HepG2 (cell line): ENCODE measurements at regions not wholly inside any gene's neighbourhood (a gene's known extent, or its start where the extent isn't known, plus 50 kb on each side); places are given as distances from the start of the nearest gene placed in this dataset.
A peak's percentile ranks its signal among the peaks of the same experiment; 100 is the strongest.
"Not testable (repeated sequence)": the region's sequence is repeated elsewhere in the genome, so short reads cannot be mapped to it uniquely, and the experiment has no call there.

ENCODE experiments used
- ATAC-seq: fragments of 200-7000 bp; cut with Tn5 transposase; 3 replicates; pipeline ENCODE4 v1.9.1; 2020; ENCODE audit warnings: mild to moderate bottlenecking, moderate library complexity
- BruUV-seq: library from RNA; stranded (reverse); fragments of 400-500 nt; replicated peaks from 2 replicates; lab custom pipeline; 2021; lab: Mats Ljungman, UMichigan
- CTCF ChIA-PET: fragments of 300-600 bp; formaldehyde crosslinking; extraction: SDS; loops from one replicate; lab custom pipeline; 2021; ENCODE audit warnings: low total read pairs, inconsistent platforms, low intra/inter-chr PET ratio; lab: Yijun Ruan, JAX
- POLR2A ChIA-PET: fragments of 350-600 bp; sonication (Branson Sonifier 250); formaldehyde crosslinking; loops from one replicate; lab custom pipeline; 2020; ENCODE audit warnings: antibody characterized with exemption, inconsistent platforms; lab: Yijun Ruan, JAX
- DNase-seq: peaks from one replicate; pipeline ENCODE4 v3.0.0-alpha.2; 2015; ENCODE audit warnings: low spot score
- FAIRE-seq: peaks from 3 replicates; lab custom pipeline; 2011; peaks lifted over from hg19 to GRCh38; lab: Jason Lieb, UNC
- H2AFZ ChIP-seq: one replicate; pipeline ENCODE4 v1.6.1; 2011; ENCODE audit warnings: low read length, inconsistent platforms
- H3K27ac ChIP-seq: fragments of 300-600 bp; 3 replicates; pipeline ENCODE4 v1.8.0; 2011; ENCODE audit warnings: mixed run types, mild to moderate bottlenecking, mixed read lengths, low read length, inconsistent platforms; ENCODE audit not compliant: insufficient read depth; ENCODE audit errors: extremely low read length
- H3K27me3 ChIP-seq, 2 experiments: fragments of 200-600 bp in 1 of 2; 2 replicates in 1 of 2; 3 replicates in 1 of 2; pipeline versions ENCODE4 v1.6.0 to v1.8.0; 2011; ENCODE audit warnings: low read length in 2 of 2, mild to moderate bottlenecking in 2 of 2, moderate library complexity in 2 of 2, inconsistent platforms in 1 of 2; ENCODE audit not compliant: insufficient read depth in 2 of 2, control insufficient read depth in 1 of 2
- H3K36me3 ChIP-seq, 2 experiments: fragments of 200-600 bp in 1 of 2; replicated peaks in 1 of 2; 2 replicates in 1 of 2; 3 replicates in 1 of 2; pipeline versions ENCODE4 v1.5.1 to v1.8.0; 2011; ENCODE audit warnings: low read length in 2 of 2, inconsistent platforms in 1 of 2; ENCODE audit not compliant: insufficient read depth in 2 of 2, control insufficient read depth in 1 of 2
- H3K4me1 ChIP-seq: 2 replicates; pipeline ENCODE4 v1.5.1; 2012; ENCODE audit warnings: low read length, inconsistent platforms; ENCODE audit not compliant: insufficient read depth
- H3K4me2 ChIP-seq: 2 replicates; pipeline ENCODE4 v1.6.0; 2011; ENCODE audit warnings: low read depth, low read length, inconsistent platforms
- H3K4me3 ChIP-seq, 3 experiments: fragments of 200-600 bp in 1 of 3; sonication (generic), shearing (Covaris generic) in 1 of 3; replicated peaks in 1 of 3; 2 replicates each; pipeline ENCODE4 v1.5.1; 2011 to 2016; ENCODE audit warnings: low read length in 3 of 3, inconsistent platforms in 2 of 3, low read depth in 2 of 3, mild to moderate bottlenecking in 2 of 3, control low read depth in 1 of 3, mixed read lengths in 1 of 3; ENCODE audit not compliant: insufficient read depth in 1 of 3
- H3K79me2 ChIP-seq: one replicate; pipeline ENCODE4 v1.6.1; 2011; ENCODE audit warnings: low read length, inconsistent platforms; ENCODE audit not compliant: insufficient read depth
- H3K9ac ChIP-seq: 2 replicates; pipeline ENCODE4 v1.6.0; 2011; ENCODE audit warnings: mild to moderate bottlenecking, low read depth, low read length, inconsistent platforms; ENCODE audit not compliant: insufficient read depth
- H3K9me3 ChIP-seq: 2 replicates; pipeline ENCODE4 v1.5.1; 2012; ENCODE audit warnings: mild to moderate bottlenecking, low read length
- H4K20me1 ChIP-seq: 2 replicates; pipeline ENCODE4 v1.6.0; 2011; ENCODE audit warnings: inconsistent platforms, mild to moderate bottlenecking, low read length, moderate library complexity; ENCODE audit not compliant: insufficient read depth
- ATF7 ChIP-seq, 2 experiments: fragments of 450-650 bp in 1 of 2; sonication (generic) in 1 of 2; formaldehyde crosslinking in 1 of 2; IDR thresholded peaks; 2 replicates each; pipeline versions ENCODE4 v1.4.0 to v1.6.1; 2016 to 2020; ENCODE audit warnings: antibody characterized with exemption in 1 of 2, mild to moderate bottlenecking in 1 of 2, missing genetic modification reagents in 1 of 2
- CREM ChIP-seq, 2 experiments: sonication (generic) in 1 of 2; formaldehyde crosslinking in 1 of 2; IDR thresholded peaks; 2 replicates each; pipeline versions ENCODE4 v1.4.0 to v1.6.1; 2016 to 2020; ENCODE audit warnings: antibody characterized with exemption in 1 of 2, mild to moderate bottlenecking in 1 of 2, missing genetic modification reagents in 1 of 2
- RFX1 ChIP-seq: fragments of 450-650 bp; IDR thresholded peaks from 2 replicates; pipeline ENCODE4 v1.6.1; 2017
- ZNF281 ChIP-seq: sonication (generic); formaldehyde crosslinking; IDR thresholded peaks from 2 replicates; pipeline ENCODE4 v1.4.0; 2020; ENCODE audit warnings: missing genetic modification reagents, borderline replicate concordance
- ZNF879 ChIP-seq: sonication (generic); formaldehyde crosslinking; IDR thresholded peaks from 2 replicates; pipeline ENCODE4 v1.8.1; 2023; ENCODE audit warnings: missing genetic modification reagents
- WGBS: methylation state at CpG from one replicate; pipeline ENCODE4 v1.1.6; 2017; ENCODE audit warnings: low lambda C conversion rate; 5-methylcytosine and 5-hydroxymethylcytosine counted together
- in situ Hi-C: cut with HindIII; loops from 2 replicates; pipeline ENCODE4 v1.10.0; 2017; ENCODE audit warnings: low pct_unique_long_range_greater_than_20kb; ENCODE audit not compliant: extremely low pct_ligation_motif_present
- intact Hi-C: fragments of 100-400 bp; cut with micrococcal nuclease; formaldehyde crosslinking; loops from one replicate; pipeline ENCODE4 v1.10.0; 2022; ENCODE audit not compliant: unreplicated experiment
- TF ChIP-seq, protein P1 (sequence below): sonication (generic); formaldehyde crosslinking; IDR thresholded peaks from 2 replicates; pipeline ENCODE4 v1.4.0; 2020; ENCODE audit warnings: missing genetic modification reagents

- CTCF ChIA-PET, H3K79me2 ChIP-seq, H3K9ac ChIP-seq, H3K27me3 ChIP-seq, H2AFZ ChIP-seq, in situ Hi-C loops, BruUV-seq, FAIRE-seq, H3K4me3 ChIP-seq, H3K27ac ChIP-seq, POLR2A ChIA-PET, intact Hi-C loops, H3K9me3 ChIP-seq, H4K20me1 ChIP-seq, H3K36me3 ChIP-seq: not testable (repeated sequence)
- no CpG with 5 or more reads among the region's 3 CpGs for WGBS
- TF ChIP-seq ZNF281: peak; percentile 9; the same call in 1 of the 2 replicates
- DNase-seq (peak; percentile 12), ATAC-seq (peak; percentile 88)
- peaks cover 12% of the 10 kb centered on the region; the same call in 1 of the 2 replicates for H3K4me1 ChIP-seq
- H3K4me2 ChIP-seq: peak overlapping the region; percentile 36; the same call in 1 of the 2 replicates
These were observed 267.4 kb upstream of the RAI14 start for GRCh38 chr5:34388754-34389153.

DNA sequence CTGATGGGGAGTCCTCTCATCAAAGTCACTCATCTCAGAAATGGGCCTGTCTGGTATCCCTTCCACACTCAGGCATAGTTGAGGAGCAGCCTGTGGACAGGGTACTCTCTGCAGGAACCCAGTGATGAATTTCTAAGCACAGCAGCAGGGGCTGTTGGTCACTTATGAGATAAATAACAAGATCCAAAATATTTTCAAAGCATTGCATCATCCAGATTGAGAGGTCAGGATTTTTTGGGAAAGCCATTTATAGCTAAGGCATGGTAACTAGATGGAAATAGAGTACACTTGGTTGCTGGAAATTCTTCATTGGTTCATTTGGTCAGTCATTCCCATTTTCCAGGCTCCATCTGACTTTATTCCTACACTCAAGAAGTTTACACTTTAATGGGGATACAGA, 246.8 kb upstream of the RAI14 start:
- intact Hi-C loops: no loop called here
- H3K79me2 ChIP-seq: no peaks in the 10 kb centered on the region
- TF ChIP-seq ATF7 (IDR thresholded peaks at IDR 0.05): 0 out of 2 replicates have a peak, but pooled peaks have one; percentile 12
- TF ChIP-seq ATF7 (CRISPR knock-in tag; IDR thresholded peaks at IDR 0.05): no peak
- no peak for TF ChIP-seq RFX1
- TF ChIP-seq CREM (IDR thresholded peaks at IDR 0.05): no peak
- TF ChIP-seq CREM (CRISPR knock-in tag; IDR thresholded peaks at IDR 0.05): no peak
- TF ChIP-seq, protein P1, sequence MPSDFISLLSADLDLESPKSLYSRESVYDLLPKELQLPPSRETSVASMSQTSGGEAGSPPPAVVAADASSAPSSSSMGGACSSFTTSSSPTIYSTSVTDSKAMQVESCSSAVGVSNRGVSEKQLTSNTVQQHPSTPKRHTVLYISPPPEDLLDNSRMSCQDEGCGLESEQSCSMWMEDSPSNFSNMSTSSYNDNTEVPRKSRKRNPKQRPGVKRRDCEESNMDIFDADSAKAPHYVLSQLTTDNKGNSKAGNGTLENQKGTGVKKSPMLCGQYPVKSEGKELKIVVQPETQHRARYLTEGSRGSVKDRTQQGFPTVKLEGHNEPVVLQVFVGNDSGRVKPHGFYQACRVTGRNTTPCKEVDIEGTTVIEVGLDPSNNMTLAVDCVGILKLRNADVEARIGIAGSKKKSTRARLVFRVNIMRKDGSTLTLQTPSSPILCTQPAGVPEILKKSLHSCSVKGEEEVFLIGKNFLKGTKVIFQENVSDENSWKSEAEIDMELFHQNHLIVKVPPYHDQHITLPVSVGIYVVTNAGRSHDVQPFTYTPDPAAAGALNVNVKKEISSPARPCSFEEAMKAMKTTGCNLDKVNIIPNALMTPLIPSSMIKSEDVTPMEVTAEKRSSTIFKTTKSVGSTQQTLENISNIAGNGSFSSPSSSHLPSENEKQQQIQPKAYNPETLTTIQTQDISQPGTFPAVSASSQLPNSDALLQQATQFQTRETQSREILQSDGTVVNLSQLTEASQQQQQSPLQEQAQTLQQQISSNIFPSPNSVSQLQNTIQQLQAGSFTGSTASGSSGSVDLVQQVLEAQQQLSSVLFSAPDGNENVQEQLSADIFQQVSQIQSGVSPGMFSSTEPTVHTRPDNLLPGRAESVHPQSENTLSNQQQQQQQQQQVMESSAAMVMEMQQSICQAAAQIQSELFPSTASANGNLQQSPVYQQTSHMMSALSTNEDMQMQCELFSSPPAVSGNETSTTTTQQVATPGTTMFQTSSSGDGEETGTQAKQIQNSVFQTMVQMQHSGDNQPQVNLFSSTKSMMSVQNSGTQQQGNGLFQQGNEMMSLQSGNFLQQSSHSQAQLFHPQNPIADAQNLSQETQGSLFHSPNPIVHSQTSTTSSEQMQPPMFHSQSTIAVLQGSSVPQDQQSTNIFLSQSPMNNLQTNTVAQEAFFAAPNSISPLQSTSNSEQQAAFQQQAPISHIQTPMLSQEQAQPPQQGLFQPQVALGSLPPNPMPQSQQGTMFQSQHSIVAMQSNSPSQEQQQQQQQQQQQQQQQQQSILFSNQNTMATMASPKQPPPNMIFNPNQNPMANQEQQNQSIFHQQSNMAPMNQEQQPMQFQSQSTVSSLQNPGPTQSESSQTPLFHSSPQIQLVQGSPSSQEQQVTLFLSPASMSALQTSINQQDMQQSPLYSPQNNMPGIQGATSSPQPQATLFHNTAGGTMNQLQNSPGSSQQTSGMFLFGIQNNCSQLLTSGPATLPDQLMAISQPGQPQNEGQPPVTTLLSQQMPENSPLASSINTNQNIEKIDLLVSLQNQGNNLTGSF (CRISPR knock-in tag): no peak
- no peak for TF ChIP-seq ZNF879 (CRISPR knock-in tag)
- in situ Hi-C loops: no loop called here
- H3K36me3 ChIP-seq: no peaks in the 10 kb centered on the region
- no peak overlapping the region for H3K27ac ChIP-seq
- CTCF ChIA-PET: no interaction called here
- no peak overlapping the region for H3K9ac ChIP-seq
- no peak overlapping the region for H3K4me2 ChIP-seq
- no peaks in the 10 kb centered on the region for H3K9me3 ChIP-seq
- no peaks in the 10 kb centered on the region for H4K20me1 ChIP-seq
- no TSS peak for BruUV-seq
- FAIRE-seq: no peak
- no peaks in the 10 kb centered on the region for H3K4me1 ChIP-seq
- H3K27me3 ChIP-seq: no peaks in the 10 kb centered on the region; a peak in 1 of 5 replicates
- no peak for ATAC-seq
- POLR2A ChIA-PET: no interaction called here
- no peak overlapping the region for H3K4me3 ChIP-seq
- DNase-seq: no peak
- H2AFZ ChIP-seq: no peak overlapping the region
